ENCODE measurements at regions not wholly inside any gene's neighbourhood (a gene's known extent, or its start where the extent isn't known, plus 50 kb on each side); places are given as distances from the start of the nearest gene placed in this dataset.
A peak's percentile ranks its signal among the peaks of the same experiment; 100 is the strongest.
"Not testable (repeated sequence)": the region's sequence is repeated elsewhere in the genome, so short reads cannot be mapped to it uniquely, and the experiment has no call there.

GRCh38 chr1:120550335-120550734, 135.5 kb downstream of the NBPF8 start:
- DNase-seq (ENCODE audit: low spot score), result not testable (repeated sequence)

DNA sequence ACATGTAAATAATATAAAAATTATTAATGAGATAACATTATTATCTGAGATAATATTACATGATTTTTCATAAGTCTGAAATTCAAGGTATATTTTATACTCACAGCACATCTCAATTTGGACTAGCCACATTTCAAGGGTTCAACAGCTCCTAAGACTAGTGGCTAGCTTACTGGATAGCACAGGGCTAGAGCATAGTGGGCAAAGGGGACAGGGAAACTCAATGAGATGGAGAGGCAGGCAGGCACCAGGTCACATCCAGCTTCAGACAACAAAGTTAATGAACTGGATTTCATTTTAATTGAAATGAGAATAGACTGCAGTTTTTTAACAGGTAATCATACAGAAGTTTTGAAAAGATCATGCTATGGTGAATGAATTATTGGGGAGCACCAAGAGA, 137.4 kb downstream of the NBPF8 start:
- not testable (repeated sequence) for DNase-seq (ENCODE audit: low spot score)

DNA sequence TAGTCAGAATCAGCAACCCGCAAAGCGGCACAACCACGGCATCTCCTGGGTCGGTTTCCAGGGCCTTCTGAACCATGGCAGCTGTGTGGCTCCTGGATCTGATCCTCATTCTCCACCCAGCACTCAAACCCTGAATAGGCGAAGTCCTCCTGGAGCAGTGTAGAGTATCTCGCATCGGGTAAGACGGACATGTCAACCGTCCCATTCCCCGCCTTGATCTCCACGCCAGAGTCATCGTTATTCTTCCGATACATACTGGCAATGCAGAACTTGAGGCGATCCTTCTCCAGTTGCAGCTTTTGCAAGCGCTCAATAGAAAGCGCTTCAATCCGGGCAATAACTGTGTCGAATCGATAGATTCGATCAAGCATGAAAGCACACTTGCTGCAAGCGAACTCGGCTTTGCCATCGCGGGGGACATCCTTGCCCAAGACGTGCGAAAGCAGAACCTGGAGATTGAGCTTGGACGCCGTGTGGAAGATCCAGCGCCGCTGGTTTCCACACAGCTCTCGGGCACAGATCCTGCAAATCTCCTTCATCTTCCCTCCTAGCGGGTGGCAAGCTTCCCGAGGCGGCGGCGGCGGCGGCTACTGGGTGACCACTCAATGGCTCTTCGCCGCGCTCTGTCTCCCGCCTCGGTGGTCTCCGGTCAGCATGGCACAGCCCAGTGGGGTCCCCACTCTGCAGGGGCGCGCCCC, 142.9 kb downstream of the NBPF8 start:
- DNase-seq (ENCODE audit: low spot score), result peak; percentile 26

DNA sequence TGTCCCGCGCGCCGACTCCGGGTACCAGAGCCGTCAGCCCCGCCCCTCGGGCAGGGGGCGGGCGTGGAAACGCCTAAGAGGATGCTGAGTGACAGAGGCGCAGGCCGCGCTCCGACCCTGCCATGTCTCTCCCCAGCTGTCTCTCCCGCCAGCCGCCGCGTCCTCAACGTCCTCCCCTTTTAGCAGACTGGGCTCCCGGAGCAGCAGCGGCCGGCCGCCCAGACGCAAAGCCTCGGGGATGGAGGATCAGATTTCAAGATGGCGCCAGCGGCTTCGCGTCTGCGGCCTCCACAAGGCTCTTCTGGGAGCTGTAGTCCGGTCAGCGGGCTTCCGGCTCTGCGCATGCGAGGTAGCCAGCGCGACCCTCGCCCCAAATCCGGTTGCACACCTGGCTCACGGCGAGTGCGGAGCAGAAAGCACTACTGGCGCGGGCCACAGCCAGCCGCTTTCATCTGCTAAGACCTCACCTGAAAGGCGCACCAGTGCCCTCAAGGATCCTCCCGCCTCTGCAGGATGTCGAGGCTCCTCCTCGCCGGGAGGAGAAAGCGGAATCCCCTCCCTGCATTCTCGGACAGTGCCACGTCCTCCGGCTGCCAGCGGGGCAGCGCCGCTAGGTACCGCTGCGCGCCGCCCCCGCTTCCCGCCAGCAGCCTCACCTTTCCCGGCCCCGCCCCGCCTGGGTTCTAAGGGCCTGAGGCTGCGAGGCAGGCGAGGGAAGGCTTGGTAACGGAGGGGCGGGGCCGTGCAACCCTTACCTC, 143.6 kb downstream of the NBPF8 start:
- DNase-seq (ENCODE audit: low spot score), result peak; percentile 68

- DNase-seq (ENCODE audit: low spot score), result not testable (repeated sequence)
Measured at GRCh38 chr1:120561767-120562166, 146.9 kb downstream of the NBPF8 start.

GRCh38 chr1:120565396-120565795, 150.6 kb downstream of the NBPF8 start:
- DNase-seq (ENCODE audit: low spot score), result not testable (repeated sequence)

DNA sequence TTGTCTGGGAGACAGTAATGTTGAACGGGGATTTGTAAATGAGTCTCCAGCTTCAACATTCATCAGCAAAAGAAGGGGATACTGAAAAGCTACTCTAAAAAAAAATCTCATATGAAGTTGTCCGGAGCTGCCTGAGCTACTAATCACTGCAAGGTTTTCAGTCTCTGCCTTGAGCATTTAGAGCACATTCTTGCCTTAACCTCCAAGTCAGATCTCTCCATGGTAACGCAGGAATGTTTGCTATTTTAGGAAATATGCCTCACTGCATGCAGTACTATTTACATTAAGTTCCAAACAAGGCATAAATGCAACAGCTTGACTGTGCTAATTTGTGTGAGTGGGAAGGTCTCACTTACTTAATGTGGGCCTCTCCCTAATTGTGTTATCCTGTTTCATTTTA, 152.8 kb downstream of the NBPF8 start:
- not testable (repeated sequence) for DNase-seq (ENCODE audit: low spot score)

GRCh38 chr1:120575201-120575600, 148.5 kb upstream of the NBPF26 start:
- DNase-seq (ENCODE audit: low spot score), result not testable (repeated sequence)

- not testable (repeated sequence) for DNase-seq (ENCODE audit: low spot score)
Measured at GRCh38 chr1:120582135-120582534, 141.6 kb upstream of the NBPF26 start.

- not testable (repeated sequence) for DNase-seq (ENCODE audit: low spot score)
Measured at GRCh38 chr1:120586053-120586452, 137.7 kb upstream of the NBPF26 start.

- DNase-seq (ENCODE audit: low spot score), result not testable (repeated sequence)
Measured at GRCh38 chr1:120588811-120589210, 134.9 kb upstream of the NBPF26 start.

- not testable (repeated sequence) for DNase-seq (ENCODE audit: low spot score)
Measured at GRCh38 chr1:120591774-120592173, 132.0 kb upstream of the NBPF26 start.

DNA sequence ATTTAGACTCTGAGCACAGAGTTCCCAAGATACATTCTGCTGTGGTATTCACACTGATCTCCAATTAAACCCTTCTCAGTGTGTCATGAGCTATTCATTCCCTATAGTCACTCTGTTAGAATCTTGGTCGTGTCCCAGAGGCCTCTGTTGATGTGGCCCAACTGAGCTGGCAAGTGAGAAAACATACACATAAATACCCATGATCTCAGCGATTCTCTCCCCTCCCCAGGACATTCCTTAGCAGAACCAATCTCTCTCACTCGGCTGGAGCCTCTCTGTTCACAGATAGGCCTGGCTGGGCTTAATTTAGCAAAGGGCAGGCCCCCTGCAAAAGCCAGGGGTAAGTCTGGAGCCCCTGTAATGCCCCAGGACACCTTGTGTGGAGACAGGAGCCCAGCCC, 130.8 kb upstream of the NBPF26 start:
- DNase-seq (ENCODE audit: low spot score), result not testable (repeated sequence)

GRCh38 chr1:120593648-120594047, 130.1 kb upstream of the NBPF26 start:
- DNase-seq (ENCODE audit: low spot score), result not testable (repeated sequence)

GRCh38 chr1:120598331-120598951, 125.3 kb upstream of the NBPF26 start:
- DNase-seq (ENCODE audit: low spot score), result not testable (repeated sequence)

- DNase-seq (ENCODE audit: low spot score), result not testable (repeated sequence)
Measured at GRCh38 chr1:120599511-120599910, 124.2 kb upstream of the NBPF26 start.

- DNase-seq (ENCODE audit: low spot score), result not testable (repeated sequence)
Measured at GRCh38 chr1:120600442-120601041, 123.2 kb upstream of the NBPF26 start.

DNA sequence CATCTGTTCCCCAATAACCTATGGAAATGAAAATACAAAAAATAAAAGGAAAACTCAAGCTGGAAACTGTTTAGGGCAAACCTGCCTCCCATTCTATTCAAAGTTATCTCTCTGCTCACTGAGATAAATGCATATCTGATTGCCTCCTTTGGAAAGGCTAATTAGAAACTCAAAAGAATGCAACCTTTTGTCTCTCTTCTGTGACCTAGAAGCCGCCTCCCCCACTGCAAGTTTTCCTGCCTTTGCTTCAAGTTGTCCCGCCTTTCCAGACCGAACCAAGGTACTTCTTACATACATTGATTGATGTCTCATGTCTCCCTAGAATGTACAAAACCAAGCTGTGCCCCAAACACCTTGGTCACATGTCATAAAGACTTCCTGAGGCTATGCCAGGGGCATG, 115.9 kb upstream of the NBPF26 start:
- DNase-seq (ENCODE audit: low spot score), result not testable (repeated sequence)

GRCh38 chr1:120608314-120609014, 115.3 kb upstream of the NBPF26 start:
- DNase-seq (ENCODE audit: low spot score), result not testable (repeated sequence)

- not testable (repeated sequence) for DNase-seq (ENCODE audit: low spot score)
Measured at GRCh38 chr1:120609015-120609573, 114.7 kb upstream of the NBPF26 start.

GRCh38 chr1:120609834-120610233, 113.9 kb upstream of the NBPF26 start:
- not testable (repeated sequence) for DNase-seq (ENCODE audit: low spot score)
